Stomach (tissue), 8 donors: ENCODE measurements at regions not wholly inside any gene's neighbourhood (a gene's known extent, or its start where the extent isn't known, plus 50 kb on each side); places are given as distances from the start of the nearest gene placed in this dataset.

Experiments
- DNase-seq, 2 donors: peaks; one replicate each; pipeline versions ENCODE4 v3.0.0 to v3.0.0-alpha.2; 2013 to 2019
- H3K27ac ChIP-seq, 5 donors: fragments of 200-600 bp in 4 of 5; sonication (generic) in 4 of 5; one replicate each; pipeline ENCODE4 v1.5.1; 2013 to 2019; ENCODE audit warnings: mild to moderate bottlenecking in 1 of 5, moderate library complexity in 1 of 5
- H3K27me3 ChIP-seq, 3 donors: fragments of 200-600 bp; sonication (generic); one replicate each; pipeline ENCODE4 v1.5.1; 2017 to 2019; ENCODE audit warnings: mixed run types in 1 of 3
- H3K36me3 ChIP-seq, 4 donors: fragments of 200-600 bp; sonication (generic); 1 replicate in 3 of 4; 2 replicates in 1 of 4; pipeline ENCODE4 v1.5.1; 2016 to 2019
- H3K4me1 ChIP-seq, 4 donors: fragments of 200-600 bp; sonication (generic); one replicate each; pipeline ENCODE4 v1.5.1; 2016 to 2019
- H3K4me3 ChIP-seq, 4 donors: fragments of 200-600 bp; sonication (generic) in 3 of 4; one replicate each; pipeline ENCODE4 v1.5.1; 2016 to 2019; ENCODE audit warnings: mild to moderate bottlenecking in 1 of 4
- H3K9me3 ChIP-seq, 4 donors: fragments of 200-600 bp; sonication (generic); one replicate each; pipeline ENCODE4 v1.5.1; 2016 to 2019
- CTCF ChIP-seq, 7 experiments: fragments of 450-650 bp in 4 of 7; fragments of 200-600 bp in 3 of 7; sonication (generic) in 3 of 7; IDR thresholded peaks; one replicate each; pipeline ENCODE4 v1.5.1; 2016 to 2019; ENCODE audit warnings: antibody characterized with exemption in 7 of 7, control low read depth in 2 of 7, mild to moderate bottlenecking in 1 of 7
- EP300 ChIP-seq: sonication (generic); formaldehyde crosslinking; IDR thresholded peaks from one replicate; pipeline ENCODE4 v1.6.1; 2017; ENCODE audit warnings: antibody characterized with exemption
- POLR2A ChIP-seq, 4 donors: fragments of 450-650 bp; IDR thresholded peaks; one replicate each; pipeline ENCODE4 v1.6.1; 2016; ENCODE audit warnings: antibody characterized with exemption in 4 of 4, control low read depth in 2 of 4, mild to moderate bottlenecking in 1 of 4, moderate library complexity in 1 of 4
- POLR2AphosphoS5 ChIP-seq, 3 donors: sonication (generic); formaldehyde crosslinking; IDR thresholded peaks; one replicate each; pipeline ENCODE4 v1.6.1; 2016; ENCODE audit warnings: antibody characterized with exemption in 3 of 3
- WGBS, 5 donors: extraction: QIAGEN DNeasy Blood & Tissue Kit in 3 of 5; methylation state at CpG; one replicate each; pipeline versions ENCODE4 v1.1.5 to v1.1.7; 2013 to 2018; 5-methylcytosine and 5-hydroxymethylcytosine counted together
- intact Hi-C: fragments of 100-400 bp; cut with DNase I; formaldehyde crosslinking; loops from one replicate; pipeline ENCODE4 v1.15.1; 2023; ENCODE audit warnings: low total_unique reads
- donor health status: healthy with polysubstance abuse.
- donor health status: Bipolar disorder and iron deficiency.
- donor health status: healthy.

GRCh38 chr11:106271086-106271485 lies 193.6 kb downstream of the AASDHPPT start:
- no peaks in the 10 kb centered on the region for H3K36me3 ChIP-seq
- H3K4me3 ChIP-seq = no peak overlapping the region
- H3K9me3 ChIP-seq = peaks cover 0 to 12% (median 5%) of the 10 kb centered on the region in 4 donors
- H3K4me1 ChIP-seq = no peaks in the 10 kb centered on the region
- intact Hi-C loops = no loop called here
- no peak overlapping the region for H3K27ac ChIP-seq
- no peak for DNase-seq
- TF ChIP-seq POLR2A (IDR thresholded peaks at IDR 0.05) (no peak), EP300 (no peak), CTCF (IDR thresholded peaks at IDR 0.05) (no peak), POLR2AphosphoS5 (IDR thresholded peaks at IDR 0.05) (no peak)
- no peaks in the 10 kb centered on the region for H3K27me3 ChIP-seq

- WGBS, 5 donors = 88 to 100% (median 97%) methylated on average over 2 of the region's 2 CpGs
- no peaks in the 10 kb centered on the region for H3K27me3 ChIP-seq
- no peak overlapping the region for H3K27ac ChIP-seq
- H3K36me3 ChIP-seq = no peaks in the 10 kb centered on the region
- intact Hi-C loops = no loop called here
- H3K9me3 ChIP-seq = peaks cover 0 to 11% (median 5%) of the 10 kb centered on the region in 4 donors
- no peak overlapping the region for H3K4me3 ChIP-seq
- no peaks in the 10 kb centered on the region for H3K4me1 ChIP-seq
- no peak for DNase-seq
- TF ChIP-seq POLR2A (IDR thresholded peaks at IDR 0.05) (no peak), POLR2AphosphoS5 (IDR thresholded peaks at IDR 0.05) (no peak), EP300 (no peak), CTCF (IDR thresholded peaks at IDR 0.05) (no peak)
These were observed 194.2 kb downstream of the AASDHPPT start for GRCh38 chr11:106271686-106272085.

GRCh38 chr11:106275151-106275550 lies 197.7 kb downstream of the AASDHPPT start:
- intact Hi-C loops = no loop called here
- H3K27ac ChIP-seq = no peak overlapping the region
- WGBS, 5 donors = 81 to 96% (median 91%) methylated on average over 1 of the region's 1 CpG
- no peaks in the 10 kb centered on the region for H3K4me1 ChIP-seq
- no peak overlapping the region for H3K4me3 ChIP-seq
- TF ChIP-seq POLR2A (IDR thresholded peaks at IDR 0.05) (no peak), POLR2AphosphoS5 (IDR thresholded peaks at IDR 0.05) (no peak), EP300 (no peak), CTCF (IDR thresholded peaks at IDR 0.05) (no peak)
- no peaks in the 10 kb centered on the region for H3K27me3 ChIP-seq
- no peak for DNase-seq
- H3K9me3 ChIP-seq = peaks cover 0 to 6% (median 0%) of the 10 kb centered on the region in 4 donors
- H3K36me3 ChIP-seq = no peaks in the 10 kb centered on the region

GRCh38 chr11:106276126-106276525 lies 198.7 kb downstream of the AASDHPPT start:
- no peak for TF ChIP-seq POLR2A (IDR thresholded peaks at IDR 0.05)
- TF ChIP-seq CTCF (IDR thresholded peaks at IDR 0.05) = no peak
- TF ChIP-seq EP300 = no peak
- no peak for TF ChIP-seq POLR2AphosphoS5 (IDR thresholded peaks at IDR 0.05)
- intact Hi-C loops = no loop called here
- H3K9me3 ChIP-seq = peaks cover 0 to 6% (median 0%) of the 10 kb centered on the region in 4 donors
- no peaks in the 10 kb centered on the region for H3K36me3 ChIP-seq
- H3K4me1 ChIP-seq = no peaks in the 10 kb centered on the region
- H3K27me3 ChIP-seq = no peaks in the 10 kb centered on the region
- H3K4me3 ChIP-seq = no peak overlapping the region
- DNase-seq = no peak
- H3K27ac ChIP-seq = no peak overlapping the region
